A549 (cell line): ENCODE measurements at regions not wholly inside any gene's neighbourhood (a gene's known extent, or its start where the extent isn't known, plus 50 kb on each side); places are given as distances from the start of the nearest gene placed in this dataset.

Source experiments
- FOSL2 ChIP-seq, 2 experiments: fragments of 450-650 bp in 1 of 2; fragments of >200 bp in 1 of 2; sonication (Bioruptor Twin) in 1 of 2; formaldehyde crosslinking; IDR thresholded peaks; 2 replicates each; pipeline versions ENCODE4 v1.5.0 to v1.6.1; 2016 to 2020; ENCODE audit warnings: mild to moderate bottlenecking in 1 of 2, moderate library complexity in 1 of 2
- POLR2A ChIP-seq: IDR thresholded peaks from 2 replicates; pipeline ENCODE4 v1.6.1; 2012; ENCODE audit warnings: mild to moderate bottlenecking, low read length
- TF ChIP-seq, protein P1 (sequence below): fragments of 200-600 bp; sonication (generic); IDR thresholded peaks from 2 replicates; pipeline ENCODE4 v1.6.1; 2016; ENCODE audit warnings: antibody characterized with exemption, mild to moderate bottlenecking, moderate library complexity
- TF ChIP-seq, protein P2 (sequence below): fragments of >200 bp; sonication (Bioruptor Twin); formaldehyde crosslinking; IDR thresholded peaks from 3 replicates; pipeline ENCODE4 v1.5.1; 2016

DNA sequence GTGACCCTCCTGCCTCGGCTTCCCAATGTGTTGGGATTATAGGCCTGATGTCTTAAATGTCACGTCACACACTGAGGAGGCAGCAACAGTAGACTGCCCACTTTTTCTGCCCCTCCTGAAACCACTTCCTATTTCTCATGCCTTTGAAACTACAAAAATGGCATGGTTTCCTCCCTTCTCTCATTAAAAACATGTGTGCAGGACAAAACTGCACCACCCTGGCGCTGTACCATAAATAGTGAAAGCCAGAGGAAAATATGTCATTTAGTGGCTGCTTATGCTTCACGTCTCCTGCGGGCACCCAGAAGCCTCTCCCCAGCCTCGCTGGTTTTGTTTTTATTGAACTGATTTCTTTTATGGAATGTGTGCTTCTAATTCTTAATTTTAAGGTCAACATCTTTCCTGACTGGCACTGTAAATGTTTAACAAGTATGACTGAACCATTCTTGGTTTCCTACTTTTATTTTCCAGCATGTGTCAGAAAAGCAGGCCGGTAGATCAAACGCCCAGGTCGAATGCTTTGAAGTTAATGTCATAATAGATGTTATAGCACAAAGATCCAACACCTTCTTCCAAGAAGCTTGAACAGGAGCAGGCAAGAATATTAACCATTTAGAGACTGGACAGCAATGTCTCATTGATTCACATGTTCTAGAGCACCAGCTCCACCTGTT lies 59.6 kb upstream of the C1orf87 start:
- TF ChIP-seq, protein P1, sequence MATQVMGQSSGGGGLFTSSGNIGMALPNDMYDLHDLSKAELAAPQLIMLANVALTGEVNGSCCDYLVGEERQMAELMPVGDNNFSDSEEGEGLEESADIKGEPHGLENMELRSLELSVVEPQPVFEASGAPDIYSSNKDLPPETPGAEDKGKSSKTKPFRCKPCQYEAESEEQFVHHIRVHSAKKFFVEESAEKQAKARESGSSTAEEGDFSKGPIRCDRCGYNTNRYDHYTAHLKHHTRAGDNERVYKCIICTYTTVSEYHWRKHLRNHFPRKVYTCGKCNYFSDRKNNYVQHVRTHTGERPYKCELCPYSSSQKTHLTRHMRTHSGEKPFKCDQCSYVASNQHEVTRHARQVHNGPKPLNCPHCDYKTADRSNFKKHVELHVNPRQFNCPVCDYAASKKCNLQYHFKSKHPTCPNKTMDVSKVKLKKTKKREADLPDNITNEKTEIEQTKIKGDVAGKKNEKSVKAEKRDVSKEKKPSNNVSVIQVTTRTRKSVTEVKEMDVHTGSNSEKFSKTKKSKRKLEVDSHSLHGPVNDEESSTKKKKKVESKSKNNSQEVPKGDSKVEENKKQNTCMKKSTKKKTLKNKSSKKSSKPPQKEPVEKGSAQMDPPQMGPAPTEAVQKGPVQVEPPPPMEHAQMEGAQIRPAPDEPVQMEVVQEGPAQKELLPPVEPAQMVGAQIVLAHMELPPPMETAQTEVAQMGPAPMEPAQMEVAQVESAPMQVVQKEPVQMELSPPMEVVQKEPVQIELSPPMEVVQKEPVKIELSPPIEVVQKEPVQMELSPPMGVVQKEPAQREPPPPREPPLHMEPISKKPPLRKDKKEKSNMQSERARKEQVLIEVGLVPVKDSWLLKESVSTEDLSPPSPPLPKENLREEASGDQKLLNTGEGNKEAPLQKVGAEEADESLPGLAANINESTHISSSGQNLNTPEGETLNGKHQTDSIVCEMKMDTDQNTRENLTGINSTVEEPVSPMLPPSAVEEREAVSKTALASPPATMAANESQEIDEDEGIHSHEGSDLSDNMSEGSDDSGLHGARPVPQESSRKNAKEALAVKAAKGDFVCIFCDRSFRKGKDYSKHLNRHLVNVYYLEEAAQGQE = no peak
- TF ChIP-seq, protein P2, sequence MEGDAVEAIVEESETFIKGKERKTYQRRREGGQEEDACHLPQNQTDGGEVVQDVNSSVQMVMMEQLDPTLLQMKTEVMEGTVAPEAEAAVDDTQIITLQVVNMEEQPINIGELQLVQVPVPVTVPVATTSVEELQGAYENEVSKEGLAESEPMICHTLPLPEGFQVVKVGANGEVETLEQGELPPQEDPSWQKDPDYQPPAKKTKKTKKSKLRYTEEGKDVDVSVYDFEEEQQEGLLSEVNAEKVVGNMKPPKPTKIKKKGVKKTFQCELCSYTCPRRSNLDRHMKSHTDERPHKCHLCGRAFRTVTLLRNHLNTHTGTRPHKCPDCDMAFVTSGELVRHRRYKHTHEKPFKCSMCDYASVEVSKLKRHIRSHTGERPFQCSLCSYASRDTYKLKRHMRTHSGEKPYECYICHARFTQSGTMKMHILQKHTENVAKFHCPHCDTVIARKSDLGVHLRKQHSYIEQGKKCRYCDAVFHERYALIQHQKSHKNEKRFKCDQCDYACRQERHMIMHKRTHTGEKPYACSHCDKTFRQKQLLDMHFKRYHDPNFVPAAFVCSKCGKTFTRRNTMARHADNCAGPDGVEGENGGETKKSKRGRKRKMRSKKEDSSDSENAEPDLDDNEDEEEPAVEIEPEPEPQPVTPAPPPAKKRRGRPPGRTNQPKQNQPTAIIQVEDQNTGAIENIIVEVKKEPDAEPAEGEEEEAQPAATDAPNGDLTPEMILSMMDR = no peak
- no peak for TF ChIP-seq FOSL2 (IDR thresholded peaks at IDR 0.05)
- TF ChIP-seq FOSL2 (CRISPR knock-in tag; IDR thresholded peaks at IDR 0.05) = no peak
- no peak for TF ChIP-seq POLR2A
